SKM-1 treated with dmso at 0.1 percent for 144 hours (cell line): ENCODE measurements at regions not wholly inside any gene's neighbourhood (a gene's known extent, or its start where the extent isn't known, plus 50 kb on each side); places are given as distances from the start of the nearest gene placed in this dataset.

Source experiments
- DNase-seq: peaks from one replicate; lab custom pipeline; 2025; ENCODE audit not compliant: unreplicated experiment; lab: John Stamatoyannopoulos, UW

DNA sequence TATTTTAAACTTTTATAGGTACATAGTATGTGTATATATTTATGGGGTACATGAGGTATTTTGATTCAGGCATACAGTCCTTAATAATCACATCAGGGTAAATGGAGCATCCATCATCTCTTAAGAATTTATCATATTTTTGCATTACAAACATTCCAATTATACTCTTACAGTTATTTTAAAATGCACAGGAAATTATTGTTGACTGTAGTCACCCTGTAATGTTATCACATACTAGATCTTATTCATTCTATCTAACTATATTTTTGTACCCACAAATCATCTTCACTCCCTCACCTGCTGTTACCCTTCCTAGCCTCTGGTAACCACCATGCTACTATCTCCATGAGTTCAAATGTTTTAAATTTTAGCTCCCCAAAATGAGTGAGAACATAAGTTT, 56.3 kb upstream of the FAM3C start:
- no peak for DNase-seq

DNA sequence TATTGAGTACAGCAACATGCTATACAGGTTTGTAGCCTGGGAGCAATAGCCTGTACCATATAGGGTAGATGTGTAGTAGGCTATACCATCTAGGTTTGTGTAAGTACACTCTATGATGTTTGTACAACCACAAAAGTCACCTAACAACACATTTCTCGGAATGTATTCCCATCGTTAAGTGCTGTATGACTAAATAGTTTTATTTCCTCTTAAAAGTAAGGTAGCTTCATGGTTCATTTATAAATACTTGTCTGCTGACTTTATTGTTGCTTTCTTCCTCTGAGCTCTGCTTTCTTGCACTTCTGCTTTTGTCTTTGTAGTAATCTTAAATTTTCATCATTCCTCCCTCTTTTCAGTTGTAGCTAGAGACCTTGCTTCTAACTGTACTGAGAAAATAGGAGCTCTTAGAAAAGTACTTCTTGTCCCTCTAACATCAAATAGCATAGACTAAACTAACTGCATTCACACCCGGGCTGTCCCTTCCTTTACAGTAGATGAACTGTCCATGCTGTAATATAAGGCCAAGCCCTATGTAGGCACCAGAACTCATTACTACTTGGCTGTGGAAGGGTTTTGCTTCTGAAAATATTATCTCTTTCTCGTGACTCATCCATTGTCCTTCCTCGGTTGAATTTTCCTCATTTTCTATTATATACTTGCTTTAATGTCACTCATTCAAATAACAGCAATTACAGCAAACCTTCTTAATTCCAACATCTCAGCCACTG, 55.4 kb upstream of the FAM3C start:
- no peak for DNase-seq

DNA sequence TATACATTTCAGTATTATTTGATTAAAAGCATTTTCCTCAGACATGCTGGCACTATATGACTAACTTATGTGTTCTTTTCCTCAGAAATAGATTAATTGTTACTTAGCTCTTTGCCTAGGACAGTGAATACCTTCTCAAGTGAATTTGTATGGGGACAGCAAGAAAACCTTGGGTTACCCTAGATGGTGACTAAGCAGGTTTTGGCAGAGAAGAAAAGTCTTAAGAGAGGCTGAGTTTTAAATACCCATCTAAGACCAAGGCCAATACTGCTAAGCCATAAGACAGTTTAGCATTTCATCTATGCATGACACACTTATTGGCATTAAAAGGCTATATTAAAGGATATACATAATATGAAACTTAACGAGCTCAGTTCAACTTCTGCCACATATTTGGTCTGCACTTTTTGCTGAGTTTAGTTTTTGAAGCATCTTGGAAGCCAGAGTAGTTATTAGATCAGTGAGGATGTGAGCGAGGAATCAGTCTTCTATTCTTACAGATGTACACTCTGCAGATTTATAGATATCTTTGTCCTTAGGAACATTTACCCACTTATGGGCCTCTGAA, 54.6 kb upstream of the FAM3C start:
- DNase-seq: no peak

DNA sequence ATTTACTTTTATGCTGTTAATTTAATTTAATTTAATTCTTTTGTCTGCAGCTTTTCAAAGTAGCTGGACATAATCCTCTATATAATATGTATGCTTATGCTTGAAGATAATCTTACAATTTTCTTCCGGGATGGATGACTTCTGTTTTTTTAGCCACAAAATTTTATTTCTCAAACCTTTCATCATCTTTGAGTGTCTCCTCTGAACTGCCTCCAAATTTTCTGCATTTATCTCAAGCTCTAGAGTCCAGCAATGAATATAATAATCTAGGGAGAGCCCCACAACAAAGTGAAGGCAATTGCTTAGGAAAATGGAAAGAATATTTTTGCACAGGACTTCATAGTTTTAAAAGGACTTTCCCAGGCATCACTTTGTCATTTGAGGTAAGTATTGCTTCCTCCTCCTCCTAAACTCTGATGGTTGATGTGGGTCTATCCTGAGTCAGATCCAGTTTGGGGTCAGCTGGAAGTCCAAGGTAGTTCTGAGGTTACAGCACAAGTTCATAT, 53.7 kb upstream of the FAM3C start:
- no peak for DNase-seq

DNA sequence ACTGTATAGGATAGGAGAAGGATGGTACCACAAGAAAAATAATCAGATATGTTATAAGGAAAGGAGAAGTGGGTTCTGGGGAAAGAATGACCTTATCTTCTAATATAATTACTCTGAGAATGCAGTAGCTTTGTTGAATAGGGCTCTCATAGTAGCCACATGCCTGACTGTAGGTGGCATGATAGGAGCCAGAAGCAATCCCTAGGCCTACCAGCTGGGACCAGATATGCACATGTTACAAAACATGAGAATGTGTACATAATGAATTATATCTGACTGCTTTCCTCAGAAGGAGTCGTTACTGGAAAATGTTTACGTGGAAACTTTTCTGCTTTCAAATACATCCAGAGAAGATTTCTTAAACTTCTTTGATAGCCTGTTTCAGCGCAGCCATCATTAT, 53.2 kb upstream of the FAM3C start:
- DNase-seq: no peak

DNA sequence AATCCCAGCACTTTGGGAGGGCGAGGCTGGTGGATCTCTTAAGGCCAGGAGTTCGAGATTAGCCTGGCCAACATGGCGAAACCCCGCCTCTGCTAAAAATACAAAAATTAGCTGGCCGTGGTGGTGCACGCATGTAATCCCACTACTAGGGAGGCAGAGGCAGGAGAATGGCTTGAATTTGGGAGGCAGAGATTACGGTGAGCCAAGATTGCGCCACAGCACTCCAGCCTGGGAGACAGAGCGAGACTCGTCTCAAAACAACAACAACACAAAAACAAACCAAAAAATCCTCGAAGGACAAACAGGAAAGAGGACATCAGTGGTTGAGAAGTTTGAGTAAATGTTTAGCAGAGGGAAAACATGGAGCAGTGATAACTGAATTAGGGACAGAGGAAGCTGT, 52.3 kb upstream of the FAM3C start:
- no peak for DNase-seq

DNA sequence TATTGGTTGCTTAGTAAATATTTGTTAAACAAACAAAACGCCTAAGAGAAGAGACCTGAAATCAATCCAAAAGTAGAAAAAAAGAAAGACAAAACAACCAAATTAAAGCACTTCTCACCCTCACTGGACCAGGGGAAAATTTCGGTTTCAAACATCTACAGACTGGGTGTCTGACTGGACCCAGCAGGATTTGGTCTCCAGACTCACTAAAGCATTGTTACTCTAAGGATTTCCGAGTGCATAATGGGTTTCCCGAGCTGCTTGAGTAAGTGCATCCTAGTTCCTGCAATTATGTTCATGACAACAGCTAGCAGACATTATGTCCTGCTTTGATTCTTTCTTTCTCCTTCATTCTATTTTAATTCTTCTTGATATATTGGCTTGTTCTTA, 51.8 kb upstream of the FAM3C start:
- DNase-seq: no peak

DNA sequence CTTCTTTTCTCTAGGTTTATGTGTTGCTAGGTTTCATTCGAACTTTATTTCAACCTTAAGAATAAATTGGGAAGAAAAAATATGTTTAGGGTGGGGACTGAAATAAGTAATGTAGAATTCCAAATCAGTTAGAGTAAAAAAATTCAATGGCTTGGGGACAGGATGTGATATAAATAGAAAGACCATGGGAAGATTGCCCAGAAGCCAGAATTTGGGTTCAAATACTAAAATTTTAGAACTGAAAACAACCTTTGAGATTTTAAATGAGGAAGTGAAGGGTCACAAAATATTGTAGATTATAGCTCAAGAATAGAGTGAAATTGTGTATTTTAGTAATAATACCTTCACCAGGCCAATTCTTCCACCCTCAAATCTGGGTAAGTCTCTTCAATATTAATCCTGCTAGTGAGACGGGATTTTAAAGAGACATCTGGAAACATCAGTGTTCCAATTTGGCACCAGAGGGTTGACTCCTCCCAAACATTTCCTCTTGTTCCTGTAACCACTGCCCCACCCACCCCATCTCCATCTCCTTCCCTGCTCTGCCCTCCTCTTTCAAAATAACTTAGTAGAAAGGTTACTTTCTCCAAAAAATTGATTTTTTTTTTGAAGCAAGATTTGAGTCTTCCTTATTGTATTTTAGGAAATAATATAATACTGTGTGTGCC, 51.3 kb upstream of the FAM3C start:
- DNase-seq: no peak

DNA sequence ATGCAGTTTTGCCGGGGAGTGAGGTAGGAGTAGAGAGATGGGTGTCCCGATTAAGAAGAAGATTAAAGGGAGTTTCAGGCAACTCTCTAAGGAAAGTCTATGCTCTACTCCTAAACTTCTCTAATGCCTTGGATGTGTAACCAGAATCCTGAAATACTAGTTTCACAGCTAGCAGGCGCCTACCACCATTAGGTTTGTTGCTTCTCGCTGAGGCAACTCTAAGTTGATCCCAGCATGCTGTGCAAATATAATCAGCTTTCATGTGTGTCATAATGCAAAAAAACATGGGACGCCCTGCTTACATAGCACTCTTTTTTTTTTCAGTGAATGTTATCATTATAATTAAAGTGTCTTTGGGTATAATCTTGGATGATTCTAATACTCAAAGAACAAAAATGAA, 50.4 kb upstream of the FAM3C start:
- no peak for DNase-seq
